ENCODE measurements at regions not wholly inside any gene's neighbourhood (a gene's known extent, or its start where the extent isn't known, plus 50 kb on each side); places are given as distances from the start of the nearest gene placed in this dataset.

- TF ChIP-seq, protein P1, sequence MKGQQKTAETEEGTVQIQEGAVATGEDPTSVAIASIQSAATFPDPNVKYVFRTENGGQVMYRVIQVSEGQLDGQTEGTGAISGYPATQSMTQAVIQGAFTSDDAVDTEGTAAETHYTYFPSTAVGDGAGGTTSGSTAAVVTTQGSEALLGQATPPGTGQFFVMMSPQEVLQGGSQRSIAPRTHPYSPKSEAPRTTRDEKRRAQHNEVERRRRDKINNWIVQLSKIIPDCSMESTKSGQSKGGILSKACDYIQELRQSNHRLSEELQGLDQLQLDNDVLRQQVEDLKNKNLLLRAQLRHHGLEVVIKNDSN (IDR thresholded peaks at IDR 0.05; ENCODE audit: borderline replicate concordance, low read depth): no peak
- TF ChIP-seq MXI1 (IDR thresholded peaks at IDR 0.05; ENCODE audit: low read depth, low read length) (no peak), POLR2AphosphoS5 (IDR thresholded peaks at IDR 0.05; ENCODE audit: low read depth, low read length) (no peak), FOXM1 (IDR thresholded peaks at IDR 0.05; ENCODE audit: low read depth) (no peak), CHD2 (IDR thresholded peaks at IDR 0.05; ENCODE audit: low read length, partially characterized antibody) (peak; percentile 96), ELF1 (IDR thresholded peaks at IDR 0.05) (no peak), TCF12 (IDR thresholded peaks at IDR 0.05) (peak; percentile 56; the same call in 1 of the 2 replicates), RAD21 (IDR thresholded peaks at IDR 0.05; ENCODE audit: low read length) (peak; percentile 53), EZH2phosphoT487 (IDR thresholded peaks at IDR 0.05; ENCODE audit: borderline replicate concordance, low read depth) (no peak), RCOR1 (IDR thresholded peaks at IDR 0.05; ENCODE audit: low read length) (peak; percentile 95), RFX5 (IDR thresholded peaks at IDR 0.05; ENCODE audit: low read length) (no peak), GABPA (IDR thresholded peaks at IDR 0.05; ENCODE audit: low read depth) (no peak), NRF1 (IDR thresholded peaks at IDR 0.05; ENCODE audit: low read depth, low read length) (no peak), PBX3 (IDR thresholded peaks at IDR 0.05) (peak; percentile 43), FOXJ3 (CRISPR knock-in tag; IDR thresholded peaks at IDR 0.05) (peak; percentile 100), GATA2 (CRISPR knock-in tag; IDR thresholded peaks at IDR 0.05) (peak; percentile 92)
- TF ChIP-seq, protein P2, sequence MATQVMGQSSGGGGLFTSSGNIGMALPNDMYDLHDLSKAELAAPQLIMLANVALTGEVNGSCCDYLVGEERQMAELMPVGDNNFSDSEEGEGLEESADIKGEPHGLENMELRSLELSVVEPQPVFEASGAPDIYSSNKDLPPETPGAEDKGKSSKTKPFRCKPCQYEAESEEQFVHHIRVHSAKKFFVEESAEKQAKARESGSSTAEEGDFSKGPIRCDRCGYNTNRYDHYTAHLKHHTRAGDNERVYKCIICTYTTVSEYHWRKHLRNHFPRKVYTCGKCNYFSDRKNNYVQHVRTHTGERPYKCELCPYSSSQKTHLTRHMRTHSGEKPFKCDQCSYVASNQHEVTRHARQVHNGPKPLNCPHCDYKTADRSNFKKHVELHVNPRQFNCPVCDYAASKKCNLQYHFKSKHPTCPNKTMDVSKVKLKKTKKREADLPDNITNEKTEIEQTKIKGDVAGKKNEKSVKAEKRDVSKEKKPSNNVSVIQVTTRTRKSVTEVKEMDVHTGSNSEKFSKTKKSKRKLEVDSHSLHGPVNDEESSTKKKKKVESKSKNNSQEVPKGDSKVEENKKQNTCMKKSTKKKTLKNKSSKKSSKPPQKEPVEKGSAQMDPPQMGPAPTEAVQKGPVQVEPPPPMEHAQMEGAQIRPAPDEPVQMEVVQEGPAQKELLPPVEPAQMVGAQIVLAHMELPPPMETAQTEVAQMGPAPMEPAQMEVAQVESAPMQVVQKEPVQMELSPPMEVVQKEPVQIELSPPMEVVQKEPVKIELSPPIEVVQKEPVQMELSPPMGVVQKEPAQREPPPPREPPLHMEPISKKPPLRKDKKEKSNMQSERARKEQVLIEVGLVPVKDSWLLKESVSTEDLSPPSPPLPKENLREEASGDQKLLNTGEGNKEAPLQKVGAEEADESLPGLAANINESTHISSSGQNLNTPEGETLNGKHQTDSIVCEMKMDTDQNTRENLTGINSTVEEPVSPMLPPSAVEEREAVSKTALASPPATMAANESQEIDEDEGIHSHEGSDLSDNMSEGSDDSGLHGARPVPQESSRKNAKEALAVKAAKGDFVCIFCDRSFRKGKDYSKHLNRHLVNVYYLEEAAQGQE (IDR thresholded peaks at IDR 0.05; ENCODE audit: low read depth, low read length): no peak
- TF ChIP-seq, protein P3, sequence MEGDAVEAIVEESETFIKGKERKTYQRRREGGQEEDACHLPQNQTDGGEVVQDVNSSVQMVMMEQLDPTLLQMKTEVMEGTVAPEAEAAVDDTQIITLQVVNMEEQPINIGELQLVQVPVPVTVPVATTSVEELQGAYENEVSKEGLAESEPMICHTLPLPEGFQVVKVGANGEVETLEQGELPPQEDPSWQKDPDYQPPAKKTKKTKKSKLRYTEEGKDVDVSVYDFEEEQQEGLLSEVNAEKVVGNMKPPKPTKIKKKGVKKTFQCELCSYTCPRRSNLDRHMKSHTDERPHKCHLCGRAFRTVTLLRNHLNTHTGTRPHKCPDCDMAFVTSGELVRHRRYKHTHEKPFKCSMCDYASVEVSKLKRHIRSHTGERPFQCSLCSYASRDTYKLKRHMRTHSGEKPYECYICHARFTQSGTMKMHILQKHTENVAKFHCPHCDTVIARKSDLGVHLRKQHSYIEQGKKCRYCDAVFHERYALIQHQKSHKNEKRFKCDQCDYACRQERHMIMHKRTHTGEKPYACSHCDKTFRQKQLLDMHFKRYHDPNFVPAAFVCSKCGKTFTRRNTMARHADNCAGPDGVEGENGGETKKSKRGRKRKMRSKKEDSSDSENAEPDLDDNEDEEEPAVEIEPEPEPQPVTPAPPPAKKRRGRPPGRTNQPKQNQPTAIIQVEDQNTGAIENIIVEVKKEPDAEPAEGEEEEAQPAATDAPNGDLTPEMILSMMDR (IDR thresholded peaks at IDR 0.05): no peak
- TF ChIP-seq, protein P4, sequence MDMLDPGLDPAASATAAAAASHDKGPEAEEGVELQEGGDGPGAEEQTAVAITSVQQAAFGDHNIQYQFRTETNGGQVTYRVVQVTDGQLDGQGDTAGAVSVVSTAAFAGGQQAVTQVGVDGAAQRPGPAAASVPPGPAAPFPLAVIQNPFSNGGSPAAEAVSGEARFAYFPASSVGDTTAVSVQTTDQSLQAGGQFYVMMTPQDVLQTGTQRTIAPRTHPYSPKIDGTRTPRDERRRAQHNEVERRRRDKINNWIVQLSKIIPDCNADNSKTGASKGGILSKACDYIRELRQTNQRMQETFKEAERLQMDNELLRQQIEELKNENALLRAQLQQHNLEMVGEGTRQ (IDR thresholded peaks at IDR 0.05; ENCODE audit: borderline replicate concordance, low read depth, low read length): no peak
Measured at GRCh38 chr11:116384407-116384806, 388.4 kb downstream of the BUD13 start (continued).

Measured in SK-N-SH (cell line).